ENCODE measurements at regions not wholly inside any gene's neighbourhood (a gene's known extent, or its start where the extent isn't known, plus 50 kb on each side); places are given as distances from the start of the nearest gene placed in this dataset.

DNA sequence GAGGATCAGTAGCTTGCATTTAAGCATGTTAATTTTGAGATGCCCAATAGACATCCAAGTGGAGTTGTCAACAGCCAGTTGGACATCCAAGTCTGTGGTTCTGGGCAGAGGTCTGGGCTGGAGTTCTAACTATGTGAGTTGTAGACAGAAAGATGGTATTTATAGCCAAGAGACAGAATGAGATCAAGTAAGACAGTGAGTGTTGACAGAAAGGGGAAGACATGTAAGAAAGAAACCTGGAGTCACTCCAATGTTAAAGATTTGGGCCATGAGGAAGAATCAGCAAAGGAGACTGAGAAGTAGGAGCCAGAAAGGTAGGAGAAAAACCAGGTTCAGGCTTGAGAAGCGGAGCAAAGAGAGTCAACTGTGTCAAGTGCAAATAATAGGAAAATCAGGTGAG is 95.5 kb upstream of the PUM3 start:
- TF ChIP-seq, protein P1, sequence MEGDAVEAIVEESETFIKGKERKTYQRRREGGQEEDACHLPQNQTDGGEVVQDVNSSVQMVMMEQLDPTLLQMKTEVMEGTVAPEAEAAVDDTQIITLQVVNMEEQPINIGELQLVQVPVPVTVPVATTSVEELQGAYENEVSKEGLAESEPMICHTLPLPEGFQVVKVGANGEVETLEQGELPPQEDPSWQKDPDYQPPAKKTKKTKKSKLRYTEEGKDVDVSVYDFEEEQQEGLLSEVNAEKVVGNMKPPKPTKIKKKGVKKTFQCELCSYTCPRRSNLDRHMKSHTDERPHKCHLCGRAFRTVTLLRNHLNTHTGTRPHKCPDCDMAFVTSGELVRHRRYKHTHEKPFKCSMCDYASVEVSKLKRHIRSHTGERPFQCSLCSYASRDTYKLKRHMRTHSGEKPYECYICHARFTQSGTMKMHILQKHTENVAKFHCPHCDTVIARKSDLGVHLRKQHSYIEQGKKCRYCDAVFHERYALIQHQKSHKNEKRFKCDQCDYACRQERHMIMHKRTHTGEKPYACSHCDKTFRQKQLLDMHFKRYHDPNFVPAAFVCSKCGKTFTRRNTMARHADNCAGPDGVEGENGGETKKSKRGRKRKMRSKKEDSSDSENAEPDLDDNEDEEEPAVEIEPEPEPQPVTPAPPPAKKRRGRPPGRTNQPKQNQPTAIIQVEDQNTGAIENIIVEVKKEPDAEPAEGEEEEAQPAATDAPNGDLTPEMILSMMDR (IDR thresholded peaks at IDR 0.05) = no peak
- TF ChIP-seq POLR2A (IDR thresholded peaks at IDR 0.05) = no peak

Measured in testis (tissue), 2 donors.